ENCODE measurements at regions not wholly inside any gene's neighbourhood (a gene's known extent, or its start where the extent isn't known, plus 50 kb on each side); places are given as distances from the start of the nearest gene placed in this dataset.

- TF ChIP-seq TAF1 (IDR thresholded peaks at IDR 0.05; ENCODE audit: low read depth) (no peak), EZH2 (IDR thresholded peaks at IDR 0.05; ENCODE audit: borderline replicate concordance, insufficient read depth, low read length, poor library complexity, severe bottlenecking) (no peak), REST (IDR thresholded peaks at IDR 0.05; ENCODE audit: borderline replicate concordance) (no peak), EP300 (conservative IDR thresholded peaks at IDR 0.05; ENCODE audit: poor library complexity, severe bottlenecking) (no peak), SMC3 (conservative IDR thresholded peaks at IDR 0.05; ENCODE audit: poor library complexity) (no peak)
- TF ChIP-seq, protein P1, sequence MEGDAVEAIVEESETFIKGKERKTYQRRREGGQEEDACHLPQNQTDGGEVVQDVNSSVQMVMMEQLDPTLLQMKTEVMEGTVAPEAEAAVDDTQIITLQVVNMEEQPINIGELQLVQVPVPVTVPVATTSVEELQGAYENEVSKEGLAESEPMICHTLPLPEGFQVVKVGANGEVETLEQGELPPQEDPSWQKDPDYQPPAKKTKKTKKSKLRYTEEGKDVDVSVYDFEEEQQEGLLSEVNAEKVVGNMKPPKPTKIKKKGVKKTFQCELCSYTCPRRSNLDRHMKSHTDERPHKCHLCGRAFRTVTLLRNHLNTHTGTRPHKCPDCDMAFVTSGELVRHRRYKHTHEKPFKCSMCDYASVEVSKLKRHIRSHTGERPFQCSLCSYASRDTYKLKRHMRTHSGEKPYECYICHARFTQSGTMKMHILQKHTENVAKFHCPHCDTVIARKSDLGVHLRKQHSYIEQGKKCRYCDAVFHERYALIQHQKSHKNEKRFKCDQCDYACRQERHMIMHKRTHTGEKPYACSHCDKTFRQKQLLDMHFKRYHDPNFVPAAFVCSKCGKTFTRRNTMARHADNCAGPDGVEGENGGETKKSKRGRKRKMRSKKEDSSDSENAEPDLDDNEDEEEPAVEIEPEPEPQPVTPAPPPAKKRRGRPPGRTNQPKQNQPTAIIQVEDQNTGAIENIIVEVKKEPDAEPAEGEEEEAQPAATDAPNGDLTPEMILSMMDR (IDR thresholded peaks at IDR 0.05; ENCODE audit: poor library complexity, severe bottlenecking) = no peak
Measured at GRCh38 chr16:54425681-54426552, 139.3 kb upstream of the IRX3 start.
